ENCODE measurements at regions not wholly inside any gene's neighbourhood (a gene's known extent, or its start where the extent isn't known, plus 50 kb on each side); places are given as distances from the start of the nearest gene placed in this dataset.
"Not testable (repeated sequence)": the region's sequence is repeated elsewhere in the genome, so short reads cannot be mapped to it uniquely, and the experiment has no call there.

GRCh38 chr6:780706-781105 lies 87.8 kb upstream of the EXOC2 start:
- DNase-seq (ENCODE audit: low spot score) = no peak
- no peak for TF ChIP-seq CTCF (IDR thresholded peaks at IDR 0.05; ENCODE audit: extremely low read depth, missing control alignments)

GRCh38 chr6:776951-777350 lies 84.0 kb upstream of the EXOC2 start:
- no peak for DNase-seq (ENCODE audit: low spot score)
- TF ChIP-seq CTCF (IDR thresholded peaks at IDR 0.05; ENCODE audit: extremely low read depth, missing control alignments) = no peak

GRCh38 chr6:776528-776931 lies 83.6 kb upstream of the EXOC2 start:
- TF ChIP-seq CTCF (IDR thresholded peaks at IDR 0.05; ENCODE audit: extremely low read depth, missing control alignments) = no peak
- DNase-seq (ENCODE audit: low spot score) = no peak

- DNase-seq (ENCODE audit: low spot score) = no peak
- no peak for TF ChIP-seq CTCF (IDR thresholded peaks at IDR 0.05; ENCODE audit: extremely low read depth, missing control alignments)
These were observed 82.9 kb upstream of the EXOC2 start for GRCh38 chr6:775863-776262.

GRCh38 chr6:771683-772082 lies 78.7 kb upstream of the EXOC2 start:
- not testable (repeated sequence) for DNase-seq (ENCODE audit: low spot score)

- TF ChIP-seq CTCF (IDR thresholded peaks at IDR 0.05; ENCODE audit: extremely low read depth, missing control alignments) = no peak
- no peak for DNase-seq (ENCODE audit: low spot score)
These were observed 75.0 kb upstream of the EXOC2 start for GRCh38 chr6:767755-768512.

GRCh38 chr6:766625-767024 lies 73.7 kb upstream of the EXOC2 start:
- DNase-seq (ENCODE audit: low spot score) = no peak
- TF ChIP-seq CTCF (IDR thresholded peaks at IDR 0.05; ENCODE audit: extremely low read depth, missing control alignments) = no peak

GRCh38 chr6:761997-762396 lies 69.1 kb upstream of the EXOC2 start:
- TF ChIP-seq CTCF (IDR thresholded peaks at IDR 0.05; ENCODE audit: extremely low read depth, missing control alignments) = no peak
- no peak for DNase-seq (ENCODE audit: low spot score)

Data from GM20000 (cell line).